NCI-H460 (cell line): ENCODE measurements at regions not wholly inside any gene's neighbourhood (a gene's known extent, or its start where the extent isn't known, plus 50 kb on each side); places are given as distances from the start of the nearest gene placed in this dataset.

Experiments used
- DNase-seq: peaks from one replicate; pipeline ENCODE4 v3.0.0-alpha.2; 2016; ENCODE audit warnings: low read depth; ENCODE audit errors: extremely low read depth

DNA sequence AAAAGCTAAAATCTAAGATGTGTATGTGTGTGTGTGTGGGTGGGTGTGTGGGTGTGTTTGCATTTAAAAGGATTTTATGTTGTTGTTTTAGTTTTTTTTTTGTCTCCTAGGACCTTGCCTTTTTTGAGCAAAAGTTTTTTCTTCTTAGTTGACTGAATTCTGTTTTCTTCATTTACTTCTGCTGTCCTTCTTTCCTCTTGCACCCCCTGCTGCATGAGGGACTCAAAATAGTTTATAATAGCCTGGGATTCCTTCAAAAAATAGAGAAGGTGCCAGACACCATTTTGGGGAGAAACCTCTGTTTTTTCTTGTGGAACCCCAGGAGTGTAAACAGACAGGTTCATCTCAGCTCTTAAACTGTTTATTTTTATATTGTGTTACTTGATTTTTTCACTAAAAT, 817.7 kb downstream of the TBC1D22A start:
- no peak for DNase-seq

DNA sequence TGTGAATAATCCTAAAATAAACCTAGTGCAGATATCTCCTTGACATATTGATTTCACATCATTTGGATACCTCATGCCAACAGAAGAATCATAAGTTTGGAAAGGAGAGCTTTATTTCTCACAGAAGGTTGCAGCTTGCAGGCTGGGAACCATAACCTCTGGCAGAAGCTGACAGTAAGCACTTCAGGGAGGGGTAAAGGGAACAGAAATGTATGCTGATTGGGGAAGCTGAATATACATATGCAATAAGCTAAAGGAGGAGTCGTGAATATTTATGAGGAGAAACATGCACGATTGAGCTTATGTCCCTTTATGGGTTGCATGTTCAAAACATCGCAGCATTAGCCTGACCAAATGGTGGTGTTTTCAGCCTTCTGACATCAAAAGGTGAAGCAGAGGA, 814.5 kb downstream of the TBC1D22A start:
- no peak for DNase-seq

DNA sequence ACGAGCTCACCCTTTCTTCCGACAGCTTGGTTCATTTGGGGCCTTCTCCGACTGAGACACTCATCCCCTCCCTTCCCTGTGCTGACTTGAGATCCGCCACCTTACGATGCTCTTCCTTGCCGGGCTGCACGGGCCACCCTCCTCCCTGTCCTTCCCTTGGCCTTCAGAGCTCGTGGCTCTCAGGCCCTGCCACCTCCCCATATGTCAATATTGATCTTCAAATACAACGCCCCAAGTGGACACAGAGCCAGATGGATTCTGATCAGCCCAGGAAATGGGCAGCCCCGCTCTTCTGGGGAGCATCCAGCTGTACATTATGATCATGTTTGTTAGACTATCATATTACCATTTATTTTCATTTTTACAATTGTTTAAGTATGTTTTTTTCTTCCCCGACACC, 812.8 kb downstream of the TBC1D22A start:
- DNase-seq: no peak

DNA sequence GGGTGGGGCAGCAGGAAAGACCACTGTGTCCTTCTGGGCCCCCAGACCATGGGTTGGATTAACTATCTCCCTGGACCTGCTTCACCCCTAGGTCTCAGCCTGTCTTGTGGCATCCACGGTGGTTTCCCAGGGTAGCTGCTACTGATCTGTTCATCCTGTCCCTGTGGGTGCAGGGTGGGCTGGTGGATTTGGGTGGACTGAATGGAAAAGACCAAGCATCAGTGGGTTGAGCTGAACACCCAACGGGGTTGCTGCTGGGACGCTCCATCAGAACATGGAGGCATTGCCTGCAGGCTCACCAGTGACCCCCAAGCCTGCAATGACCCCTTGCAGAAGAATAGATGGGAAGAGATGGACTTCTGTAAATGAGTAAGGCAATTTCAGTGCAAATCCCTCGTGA, 812.1 kb downstream of the TBC1D22A start:
- DNase-seq: no peak

DNA sequence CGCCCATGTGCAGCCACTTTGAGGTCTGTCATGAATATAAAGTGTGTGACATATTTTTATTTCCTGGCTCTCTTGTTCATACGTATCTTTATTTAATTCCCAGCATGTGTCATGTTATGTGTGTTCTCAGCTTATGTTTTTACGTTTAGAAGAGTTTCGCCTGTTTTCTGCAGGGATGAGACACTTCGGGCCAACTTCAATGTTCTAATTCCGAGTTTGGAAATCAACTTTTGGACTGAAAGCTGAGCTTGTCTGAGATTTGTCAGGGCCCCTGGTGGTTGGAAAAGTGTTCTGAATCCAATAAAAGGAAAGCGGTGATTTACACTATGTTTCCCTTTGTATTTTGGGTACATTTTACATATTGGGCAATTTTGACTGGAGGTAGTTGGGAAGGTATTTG, 810.7 kb downstream of the TBC1D22A start:
- DNase-seq: no peak

DNA sequence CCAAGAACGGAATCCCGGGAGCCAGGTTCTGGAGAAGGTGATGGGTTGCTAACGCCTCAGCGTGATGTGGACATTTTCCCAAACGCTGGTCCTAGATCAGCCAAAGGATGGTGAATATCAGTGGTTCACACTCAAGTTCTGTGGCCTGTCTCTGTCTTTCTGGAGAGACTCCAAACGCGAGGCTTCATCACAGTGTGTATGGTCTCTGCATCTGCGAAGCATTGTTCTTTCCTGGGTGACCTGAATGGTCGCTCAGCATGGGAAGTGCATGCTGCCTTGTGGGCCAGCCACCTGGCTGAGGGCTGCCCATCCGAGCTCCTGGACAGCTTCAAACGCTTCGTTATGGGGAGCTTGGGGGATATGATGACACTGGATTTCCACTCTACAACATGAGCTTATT, 810.0 kb downstream of the TBC1D22A start:
- DNase-seq: no peak

DNA sequence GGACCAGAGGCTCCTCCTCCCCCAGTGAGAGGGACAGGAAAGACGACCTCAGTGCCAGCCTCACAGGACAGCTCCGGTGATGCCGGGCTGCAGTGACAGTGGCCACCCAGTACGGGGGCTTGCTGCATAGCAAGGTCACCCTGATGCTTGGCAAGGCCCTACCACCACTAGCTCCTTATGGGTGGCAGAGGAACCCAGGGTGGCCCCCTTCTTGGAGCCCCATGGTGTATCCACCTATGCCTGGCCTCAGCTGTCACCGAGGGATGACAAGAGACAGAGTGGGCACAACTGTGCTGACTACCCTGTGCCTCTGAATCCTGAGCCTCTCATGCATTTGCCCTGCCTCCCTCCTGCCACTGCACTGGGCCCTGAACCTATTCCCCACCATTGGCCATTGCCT, 809.2 kb downstream of the TBC1D22A start:
- DNase-seq: no peak

DNA sequence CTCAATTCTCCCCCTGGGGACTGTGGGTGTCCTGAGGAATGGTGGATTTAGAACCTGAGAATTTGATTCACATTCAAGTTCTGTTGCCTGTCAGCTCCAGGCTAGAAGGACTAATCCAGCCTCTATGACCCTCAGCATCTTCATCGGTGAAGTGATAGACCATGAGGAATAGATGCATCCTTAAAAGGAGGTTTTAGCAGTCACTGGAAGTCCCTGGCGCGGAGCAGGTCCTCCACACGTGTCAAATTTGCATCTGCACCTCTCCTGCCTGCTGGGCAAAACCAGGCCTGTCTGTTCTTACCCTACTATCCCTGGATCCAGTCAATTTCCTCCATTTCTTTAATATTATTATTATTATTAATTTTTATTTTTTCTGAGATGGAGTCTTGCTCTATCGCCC, 808.4 kb downstream of the TBC1D22A start:
- DNase-seq: no peak

DNA sequence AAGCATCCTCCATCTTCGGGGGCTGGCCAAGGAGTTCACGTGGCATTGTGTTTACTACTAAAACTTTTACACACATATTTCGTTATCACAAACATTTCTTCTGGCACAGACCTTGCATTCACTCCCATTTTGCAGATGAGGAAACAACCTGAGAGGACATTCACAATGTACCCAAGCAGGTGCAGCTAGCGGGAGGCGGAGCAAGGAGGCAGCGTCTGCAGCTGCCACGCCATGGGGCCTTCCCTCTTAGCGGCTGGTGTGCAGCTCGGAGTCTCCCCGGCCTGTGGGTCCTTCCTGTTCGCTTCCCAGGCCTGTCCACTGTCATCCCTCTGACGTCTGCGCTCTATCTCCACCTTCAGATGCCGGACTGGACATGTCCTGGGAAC, 807.8 kb downstream of the TBC1D22A start:
- no peak for DNase-seq

DNA sequence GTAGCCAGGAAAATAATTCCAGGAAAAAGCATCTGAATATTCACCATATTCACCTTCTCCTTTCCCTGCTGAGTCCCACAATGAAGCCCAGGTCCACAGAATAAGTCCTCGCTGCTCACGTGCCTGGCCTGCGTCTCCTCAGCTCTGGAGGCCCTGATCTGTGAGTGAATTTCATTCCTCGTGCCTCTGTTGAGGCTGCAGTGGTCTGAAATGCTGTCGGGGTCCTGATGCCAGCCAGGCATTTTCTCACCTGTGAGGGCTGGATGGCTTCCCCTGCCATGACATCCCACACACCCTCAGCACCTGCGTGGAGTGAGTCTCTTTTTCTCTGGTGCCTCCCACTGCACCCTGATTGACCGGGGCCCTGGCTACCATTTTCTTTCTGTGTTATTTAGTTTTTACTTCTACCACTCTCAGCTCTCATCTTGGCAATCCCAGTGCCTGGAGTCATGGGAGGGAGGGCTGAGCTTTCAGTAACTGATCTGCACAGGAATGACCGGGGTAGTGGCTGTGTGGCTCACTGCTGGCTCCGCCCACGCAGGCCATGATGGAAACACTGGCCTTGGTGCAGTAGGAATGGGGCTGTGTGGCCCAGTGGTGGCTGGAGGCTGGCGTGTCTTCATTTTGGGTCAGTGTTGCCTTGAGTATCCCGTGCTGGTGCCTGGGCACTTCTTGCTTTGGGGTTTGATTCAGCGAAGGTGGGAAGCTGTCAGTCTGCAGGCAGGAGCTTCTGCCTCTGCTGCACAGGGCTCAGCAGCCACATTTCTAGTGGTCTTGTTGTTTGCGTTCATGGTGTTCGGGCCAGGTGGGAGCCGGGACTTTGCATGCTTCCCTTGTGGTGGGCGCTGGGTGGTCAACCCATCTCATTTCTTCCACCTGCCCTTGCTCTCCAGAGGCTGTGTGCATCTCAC, 807.2 kb downstream of the TBC1D22A start:
- DNase-seq: no peak

DNA sequence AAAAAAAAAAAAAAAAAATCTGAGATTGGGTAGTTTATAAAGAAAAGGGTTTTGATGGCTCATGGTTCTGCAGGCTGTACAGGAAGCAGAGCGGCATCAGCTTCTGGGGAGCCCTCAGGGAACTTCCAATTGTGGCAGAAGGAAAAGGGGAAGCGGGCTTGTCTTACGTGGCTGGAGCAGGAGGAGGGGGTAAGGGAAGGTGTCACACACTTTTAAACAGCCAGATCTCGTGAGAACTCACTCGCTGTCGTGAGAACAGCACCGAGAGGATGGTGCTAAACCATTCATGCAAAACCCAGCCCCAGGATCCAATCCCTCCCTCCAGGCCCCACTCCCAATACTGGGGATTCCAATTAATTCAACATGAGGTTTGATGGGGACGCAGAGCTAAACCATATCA, 806.2 kb downstream of the TBC1D22A start:
- no peak for DNase-seq

DNA sequence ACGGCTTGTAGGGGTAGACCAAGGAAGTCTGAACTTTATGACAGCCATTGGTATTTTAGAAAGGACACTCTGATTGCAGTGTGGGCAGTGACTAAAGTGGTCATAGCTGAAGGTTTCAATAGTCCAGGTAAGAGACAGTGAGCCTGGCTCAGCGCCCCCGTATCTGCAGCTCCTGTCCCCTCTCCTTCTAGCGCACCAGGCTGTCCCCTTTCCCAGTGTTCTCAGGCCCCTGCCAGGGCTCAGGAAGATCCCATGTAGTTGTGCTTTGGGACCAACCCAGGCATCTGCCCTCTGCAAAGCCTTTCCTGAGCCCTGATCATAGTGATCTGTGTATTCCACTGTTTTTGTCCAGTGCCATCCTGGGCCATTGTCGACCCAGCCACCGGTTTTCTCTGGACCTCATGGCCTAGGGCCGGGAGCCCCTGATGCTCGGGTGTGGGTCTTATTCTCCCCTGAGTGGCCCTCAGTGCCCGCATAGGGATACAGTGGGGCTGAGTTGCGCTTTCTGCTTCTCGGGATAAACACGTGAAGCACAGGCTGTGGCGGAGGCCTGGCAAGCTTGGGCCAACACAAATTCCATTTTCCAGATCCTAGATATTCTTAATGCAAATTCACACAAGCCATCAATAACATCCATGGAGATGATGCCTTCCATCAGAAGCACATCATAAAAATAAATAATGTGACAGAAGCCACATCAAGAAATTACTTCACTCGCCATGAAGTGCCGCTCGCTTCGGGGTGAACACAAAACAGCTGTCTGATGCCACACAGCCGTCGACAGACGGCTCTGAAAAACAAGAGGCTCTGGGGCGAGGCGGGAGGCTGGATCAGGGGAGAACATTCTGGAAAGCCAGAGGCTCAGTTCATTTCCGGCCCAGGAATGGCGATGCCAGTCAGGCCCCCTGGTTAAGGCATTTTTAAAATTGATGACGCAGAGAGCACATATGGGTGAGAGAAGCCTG, 805.0 kb downstream of the TBC1D22A start:
- DNase-seq: no peak

DNA sequence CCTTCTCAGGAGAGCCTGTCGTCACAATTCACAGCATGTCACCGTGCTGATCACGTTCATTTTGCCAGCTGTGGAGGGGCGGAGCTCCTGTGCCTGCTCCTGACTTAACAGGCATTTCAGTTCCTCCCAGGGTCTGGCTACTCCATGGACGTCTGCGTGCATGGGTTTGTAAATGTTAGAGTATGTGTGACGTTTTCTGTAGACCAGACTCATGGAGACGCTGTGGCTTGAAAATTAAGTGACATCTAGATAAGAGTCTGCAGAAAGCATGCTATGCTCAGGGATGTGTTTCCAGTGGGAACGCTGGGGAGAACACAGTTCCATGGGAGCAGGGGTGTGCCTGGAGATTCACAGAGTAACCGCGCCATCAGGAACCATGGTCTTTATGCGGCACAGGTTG, 804.0 kb downstream of the TBC1D22A start:
- no peak for DNase-seq

DNA sequence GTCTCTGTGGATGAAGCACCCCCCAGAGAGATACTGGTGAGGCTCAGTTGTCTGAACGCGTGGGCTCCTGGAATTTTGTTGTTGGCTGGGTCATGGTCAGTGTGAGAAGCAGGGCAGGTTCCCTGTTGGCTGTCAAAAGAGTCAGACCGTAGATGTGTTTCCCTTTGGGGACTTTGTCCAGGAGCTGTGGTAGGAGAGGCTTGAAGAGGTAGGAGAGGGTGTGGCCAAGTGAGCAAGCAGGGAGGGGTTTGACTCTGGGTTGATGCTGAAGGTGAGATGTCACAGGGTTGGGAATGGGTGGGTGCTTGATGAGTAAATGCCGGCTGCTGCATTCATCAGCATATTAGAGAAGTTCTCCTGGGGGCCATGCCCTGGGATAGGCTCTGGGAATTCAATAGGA, 803.2 kb downstream of the TBC1D22A start:
- no peak for DNase-seq

DNA sequence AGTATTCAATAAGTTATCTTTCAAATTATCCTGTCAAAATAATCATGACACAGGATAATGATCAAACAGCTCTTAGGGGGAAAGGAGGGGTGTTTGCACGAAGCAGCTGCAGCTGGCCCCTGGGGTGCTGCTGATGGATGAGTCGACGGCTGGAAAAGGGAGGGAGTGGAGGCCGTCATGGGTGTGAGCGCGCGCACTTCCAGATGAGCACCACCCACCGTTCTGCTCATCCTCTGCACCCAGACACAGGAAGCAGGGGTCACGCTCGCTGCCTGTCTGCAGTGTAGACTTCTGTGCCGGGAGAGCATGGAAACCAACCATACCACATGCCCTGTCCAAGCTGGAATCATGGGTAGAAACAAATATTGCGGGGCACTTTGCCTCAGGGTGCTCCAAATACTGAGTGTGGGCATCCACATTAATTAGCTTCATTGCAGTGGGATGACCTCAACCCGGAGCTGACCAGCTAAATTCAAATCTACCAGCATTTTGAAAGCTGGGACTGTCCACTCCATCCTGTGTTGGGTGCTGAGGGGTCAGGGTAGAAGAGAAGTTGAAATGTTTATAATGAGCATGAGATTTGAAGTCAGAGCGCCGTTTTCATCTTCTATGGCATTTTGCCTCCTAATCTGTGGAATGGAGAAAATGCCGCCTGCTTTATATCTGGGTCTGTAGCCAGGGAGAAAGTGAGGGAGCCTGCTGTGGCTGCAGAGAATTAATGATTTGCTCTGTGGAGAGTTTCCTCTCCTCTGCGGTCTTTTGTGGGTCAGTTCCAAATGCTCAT, 802.4 kb downstream of the TBC1D22A start:
- no peak for DNase-seq

DNA sequence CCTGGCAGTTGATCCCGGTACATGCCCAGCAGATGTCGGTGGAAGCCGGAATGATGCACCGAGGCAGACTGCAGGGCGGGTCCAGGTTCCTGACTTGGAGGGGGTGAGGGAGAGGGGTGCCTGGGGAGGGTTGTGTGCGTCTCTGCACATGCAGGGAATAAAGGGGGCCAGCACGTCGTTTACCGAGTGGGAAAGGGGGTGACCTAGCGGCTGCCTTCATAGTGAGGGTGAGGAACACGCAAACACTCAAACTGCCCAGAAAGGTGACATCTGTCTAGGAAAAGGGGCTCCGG, 801.7 kb downstream of the TBC1D22A start:
- no peak for DNase-seq

DNA sequence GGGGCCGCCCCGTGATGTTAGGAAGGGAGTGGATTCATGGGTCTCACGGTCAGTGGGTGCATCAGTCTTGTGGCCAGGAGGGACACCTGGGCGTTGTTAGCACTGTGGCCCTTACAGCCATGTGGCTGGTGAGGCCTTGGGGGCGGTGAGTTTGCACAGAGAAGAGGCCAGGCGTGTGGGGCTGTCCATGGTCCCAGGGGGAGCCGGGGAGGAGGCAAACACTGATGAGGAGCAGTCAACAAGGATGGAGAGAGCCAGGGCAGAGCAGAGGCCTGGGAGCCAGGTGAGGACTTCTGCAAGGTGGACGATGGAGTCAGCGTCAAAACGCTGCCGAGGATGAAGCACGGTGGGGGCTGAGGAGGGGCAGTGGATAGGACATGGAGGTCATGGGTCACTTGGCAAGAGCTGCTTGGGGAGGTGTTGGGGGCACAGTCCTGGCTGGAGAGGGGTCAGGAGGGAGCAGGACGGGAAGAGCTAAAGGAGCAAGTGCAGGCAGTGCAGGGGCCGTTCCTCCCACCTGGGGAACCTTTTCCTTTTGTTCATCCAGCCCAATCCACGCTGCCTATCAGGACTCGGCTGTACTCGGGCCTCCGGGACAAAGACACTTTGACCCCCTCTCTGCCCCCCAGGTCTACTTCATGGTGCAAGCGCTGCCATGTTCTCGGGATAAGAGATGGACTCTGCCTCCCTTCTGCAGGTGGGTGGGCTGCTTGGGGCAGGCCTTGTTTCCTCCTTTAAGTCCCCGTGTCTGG, 801.1 kb downstream of the TBC1D22A start:
- DNase-seq: no peak

DNA sequence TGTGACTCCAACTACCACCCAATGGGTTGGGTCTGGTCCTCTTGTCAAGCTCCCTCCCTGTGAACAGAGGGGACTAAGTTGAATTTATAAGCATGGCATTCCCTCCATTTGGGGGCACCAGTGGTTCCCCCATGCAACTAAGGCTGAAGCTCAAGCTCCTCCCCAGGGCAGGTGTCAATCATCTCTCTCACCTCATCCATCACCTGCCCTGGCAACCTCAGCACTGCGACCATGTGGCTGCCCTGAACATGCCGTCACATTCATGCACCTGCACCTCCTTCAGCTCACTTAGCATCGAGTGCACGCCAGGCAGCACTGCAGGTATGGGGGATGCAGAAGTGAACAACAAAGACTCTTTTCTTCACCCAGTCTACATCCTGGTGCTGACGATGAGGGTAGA, 799.3 kb downstream of the TBC1D22A start:
- no peak for DNase-seq

DNA sequence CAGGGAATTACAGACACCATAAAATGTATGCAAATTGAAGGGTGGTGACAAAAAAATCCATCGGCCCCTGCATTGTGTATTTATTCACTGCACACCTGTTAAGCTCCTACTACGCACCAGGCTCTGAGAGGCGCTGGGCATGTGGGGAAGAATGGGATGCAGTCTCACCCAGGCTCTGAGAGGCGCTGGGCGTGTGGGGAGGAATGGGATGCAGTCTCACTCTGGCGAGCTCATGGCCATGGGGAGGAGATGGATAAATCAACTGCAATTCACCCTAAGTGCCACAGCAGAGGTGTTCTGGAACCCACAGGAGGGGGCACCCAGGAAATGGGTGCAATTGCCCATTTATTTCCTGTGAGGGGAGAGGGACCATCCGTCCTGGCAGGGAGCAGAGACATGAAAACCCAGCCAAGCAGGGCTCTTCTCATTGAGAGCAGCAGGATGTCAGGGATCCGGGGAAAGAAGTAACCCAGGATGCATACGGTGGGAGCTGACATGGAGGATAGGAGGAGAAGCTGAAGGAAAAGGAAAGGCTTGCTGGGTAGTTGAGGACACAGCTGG, 798.7 kb downstream of the TBC1D22A start:
- DNase-seq: no peak
